ENCODE measurements at regions not wholly inside any gene's neighbourhood (a gene's known extent, or its start where the extent isn't known, plus 50 kb on each side); places are given as distances from the start of the nearest gene placed in this dataset.

DNA sequence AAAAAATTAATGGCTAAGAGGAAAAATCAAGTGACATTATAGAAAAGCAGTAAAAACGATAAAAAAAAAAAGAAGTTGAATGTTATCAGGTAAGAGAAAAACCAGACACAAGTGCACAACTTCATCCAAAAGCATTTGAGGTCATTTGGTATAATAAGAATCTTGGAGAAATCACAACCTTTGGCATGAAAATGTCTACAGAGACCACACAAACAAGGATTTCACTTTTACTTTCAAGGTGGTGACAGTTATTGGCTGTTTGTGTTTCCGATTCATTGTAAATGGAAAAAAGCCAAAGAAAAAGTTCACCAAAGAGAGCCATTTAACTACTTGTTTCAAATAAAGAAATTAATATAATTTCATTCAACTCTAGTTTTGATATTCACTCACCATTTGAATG is 1193.5 kb downstream of the PCDH9 start:
- TF ChIP-seq, protein P1, sequence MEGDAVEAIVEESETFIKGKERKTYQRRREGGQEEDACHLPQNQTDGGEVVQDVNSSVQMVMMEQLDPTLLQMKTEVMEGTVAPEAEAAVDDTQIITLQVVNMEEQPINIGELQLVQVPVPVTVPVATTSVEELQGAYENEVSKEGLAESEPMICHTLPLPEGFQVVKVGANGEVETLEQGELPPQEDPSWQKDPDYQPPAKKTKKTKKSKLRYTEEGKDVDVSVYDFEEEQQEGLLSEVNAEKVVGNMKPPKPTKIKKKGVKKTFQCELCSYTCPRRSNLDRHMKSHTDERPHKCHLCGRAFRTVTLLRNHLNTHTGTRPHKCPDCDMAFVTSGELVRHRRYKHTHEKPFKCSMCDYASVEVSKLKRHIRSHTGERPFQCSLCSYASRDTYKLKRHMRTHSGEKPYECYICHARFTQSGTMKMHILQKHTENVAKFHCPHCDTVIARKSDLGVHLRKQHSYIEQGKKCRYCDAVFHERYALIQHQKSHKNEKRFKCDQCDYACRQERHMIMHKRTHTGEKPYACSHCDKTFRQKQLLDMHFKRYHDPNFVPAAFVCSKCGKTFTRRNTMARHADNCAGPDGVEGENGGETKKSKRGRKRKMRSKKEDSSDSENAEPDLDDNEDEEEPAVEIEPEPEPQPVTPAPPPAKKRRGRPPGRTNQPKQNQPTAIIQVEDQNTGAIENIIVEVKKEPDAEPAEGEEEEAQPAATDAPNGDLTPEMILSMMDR (IDR thresholded peaks at IDR 0.05; ENCODE audit: low read depth, low read length, poor library complexity, severe bottlenecking), result no peak
- no peak for TF ChIP-seq EZH2phosphoT487 (IDR thresholded peaks at IDR 0.05; ENCODE audit: borderline replicate concordance, low read length)
